Endodermal cell (in vitro differentiated cells): ENCODE measurements at regions not wholly inside any gene's neighbourhood (a gene's known extent, or its start where the extent isn't known, plus 50 kb on each side); places are given as distances from the start of the nearest gene placed in this dataset.

Experiments
- DNase-seq: peaks from one replicate; pipeline ENCODE4 v3.0.0-alpha.2; 2017
- H3K27ac ChIP-seq: 2 replicates; pipeline ENCODE4 v1.5.1; 2013; ENCODE audit warnings: mild to moderate bottlenecking, low read depth, low read length, moderate library complexity
- H3K27me3 ChIP-seq: 2 replicates; pipeline ENCODE4 v1.6.1; 2013; ENCODE audit warnings: mild to moderate bottlenecking, low read length, moderate library complexity; ENCODE audit not compliant: insufficient read depth, control insufficient read depth, poor library complexity, severe bottlenecking
- H3K36me3 ChIP-seq: 2 replicates; pipeline ENCODE4 v1.7.0; 2013; ENCODE audit warnings: mild to moderate bottlenecking, low read length, moderate library complexity; ENCODE audit not compliant: control insufficient read depth, insufficient read depth
- H3K4me1 ChIP-seq: one replicate; pipeline ENCODE4 v1.7.0; 2013; ENCODE audit warnings: low read length; ENCODE audit not compliant: control insufficient read depth, insufficient read depth
- H3K4me3 ChIP-seq: 2 replicates; pipeline ENCODE4 v1.5.1; 2013; ENCODE audit warnings: mild to moderate bottlenecking, low read length, moderate library complexity
- H3K9ac ChIP-seq: 2 replicates; pipeline ENCODE4 v1.6.1; 2013; ENCODE audit warnings: mild to moderate bottlenecking, low read length, moderate library complexity; ENCODE audit not compliant: poor library complexity, severe bottlenecking; ENCODE audit errors: extremely low read depth
- H3K9me3 ChIP-seq: 2 replicates; pipeline ENCODE4 v1.6.1; 2013; ENCODE audit warnings: mild to moderate bottlenecking, low read length, moderate library complexity; ENCODE audit not compliant: control insufficient read depth
- H3K27ac Mint-ChIP-seq: 2 replicates; pipeline ENCODE4 v1.8.0; 2020; ENCODE audit warnings: mixed read lengths
- H3K27me3 Mint-ChIP-seq: 2 replicates; pipeline ENCODE4 v1.8.0; 2021; ENCODE audit warnings: mild to moderate bottlenecking, mixed read lengths; ENCODE audit not compliant: insufficient read depth
- H3K36me3 Mint-ChIP-seq: 2 replicates; pipeline ENCODE4 v1.8.0; 2020; ENCODE audit warnings: low read depth, mixed read lengths
- H3K4me1 Mint-ChIP-seq: 2 replicates; pipeline ENCODE4 v1.8.0; 2020; ENCODE audit warnings: mixed read lengths
- H3K4me3 Mint-ChIP-seq: 2 replicates; pipeline ENCODE4 v1.8.0; 2020; ENCODE audit warnings: mild to moderate bottlenecking, moderate library complexity, mixed read lengths
- H3K9me3 Mint-ChIP-seq: 2 replicates; pipeline ENCODE4 v1.8.0; 2020; ENCODE audit warnings: mild to moderate bottlenecking, mixed read lengths
- WGBS, 2 experiments: methylation state at CpG; one replicate each; pipeline versions ENCODE4 v1.1.5 to v1.1.7; 2013; ENCODE audit warnings: missing lambda C conversion rate in 2 of 2, mixed read lengths in 1 of 2; ENCODE audit not compliant: insufficient coverage in 1 of 2, insufficient read length in 1 of 2; 5-methylcytosine and 5-hydroxymethylcytosine counted together
- TF ChIP-seq, protein P1 (sequence below): fragments of 200-600 bp; sonication (generic); conservative IDR thresholded peaks from 2 replicates; pipeline ENCODE4 v1.5.0; 2021; ENCODE audit warnings: antibody characterized with exemption, mild to moderate bottlenecking

DNA sequence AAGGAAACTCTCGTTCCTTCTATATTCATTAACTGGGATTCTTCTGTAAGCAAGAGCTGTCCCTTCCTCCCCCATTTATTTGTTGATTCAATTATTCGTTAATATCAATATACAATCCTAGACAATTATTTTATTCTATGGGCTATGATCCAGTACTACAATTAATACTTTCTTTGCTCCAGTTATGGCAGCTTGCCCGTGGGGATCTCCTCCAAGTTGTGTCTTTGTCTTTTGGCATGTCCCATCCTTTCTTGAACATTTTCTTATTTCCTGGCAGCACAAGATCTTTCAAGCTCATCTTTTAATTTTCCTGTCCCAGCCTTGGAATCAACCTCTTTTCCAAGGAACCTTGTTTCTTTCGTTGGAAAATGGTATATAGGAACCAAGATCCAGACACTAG is 249.3 kb downstream of the GAS1 start:
- no peaks in the 10 kb centered on the region for H3K4me1 ChIP-seq
- H3K36me3 Mint-ChIP-seq, result no peaks in the 10 kb centered on the region
- no peak overlapping the region for H3K9ac ChIP-seq
- H3K36me3 ChIP-seq, result no peaks in the 10 kb centered on the region
- no peak for DNase-seq
- no peaks in the 10 kb centered on the region for H3K9me3 Mint-ChIP-seq
- WGBS, 2 experiments, result 96 to 98% methylated on average over 4 of the region's 4 CpGs
- no peak overlapping the region for H3K4me3 ChIP-seq
- no peak overlapping the region for H3K27ac ChIP-seq
- no peaks in the 10 kb centered on the region for H3K4me1 Mint-ChIP-seq
- no peaks in the 10 kb centered on the region for H3K27me3 Mint-ChIP-seq
- H3K27ac Mint-ChIP-seq, result no peak overlapping the region
- no peaks in the 10 kb centered on the region for H3K9me3 ChIP-seq
- no peaks in the 10 kb centered on the region for H3K27me3 ChIP-seq
- TF ChIP-seq, protein P1, sequence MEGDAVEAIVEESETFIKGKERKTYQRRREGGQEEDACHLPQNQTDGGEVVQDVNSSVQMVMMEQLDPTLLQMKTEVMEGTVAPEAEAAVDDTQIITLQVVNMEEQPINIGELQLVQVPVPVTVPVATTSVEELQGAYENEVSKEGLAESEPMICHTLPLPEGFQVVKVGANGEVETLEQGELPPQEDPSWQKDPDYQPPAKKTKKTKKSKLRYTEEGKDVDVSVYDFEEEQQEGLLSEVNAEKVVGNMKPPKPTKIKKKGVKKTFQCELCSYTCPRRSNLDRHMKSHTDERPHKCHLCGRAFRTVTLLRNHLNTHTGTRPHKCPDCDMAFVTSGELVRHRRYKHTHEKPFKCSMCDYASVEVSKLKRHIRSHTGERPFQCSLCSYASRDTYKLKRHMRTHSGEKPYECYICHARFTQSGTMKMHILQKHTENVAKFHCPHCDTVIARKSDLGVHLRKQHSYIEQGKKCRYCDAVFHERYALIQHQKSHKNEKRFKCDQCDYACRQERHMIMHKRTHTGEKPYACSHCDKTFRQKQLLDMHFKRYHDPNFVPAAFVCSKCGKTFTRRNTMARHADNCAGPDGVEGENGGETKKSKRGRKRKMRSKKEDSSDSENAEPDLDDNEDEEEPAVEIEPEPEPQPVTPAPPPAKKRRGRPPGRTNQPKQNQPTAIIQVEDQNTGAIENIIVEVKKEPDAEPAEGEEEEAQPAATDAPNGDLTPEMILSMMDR, result no peak
- H3K4me3 Mint-ChIP-seq, result no peak overlapping the region

DNA sequence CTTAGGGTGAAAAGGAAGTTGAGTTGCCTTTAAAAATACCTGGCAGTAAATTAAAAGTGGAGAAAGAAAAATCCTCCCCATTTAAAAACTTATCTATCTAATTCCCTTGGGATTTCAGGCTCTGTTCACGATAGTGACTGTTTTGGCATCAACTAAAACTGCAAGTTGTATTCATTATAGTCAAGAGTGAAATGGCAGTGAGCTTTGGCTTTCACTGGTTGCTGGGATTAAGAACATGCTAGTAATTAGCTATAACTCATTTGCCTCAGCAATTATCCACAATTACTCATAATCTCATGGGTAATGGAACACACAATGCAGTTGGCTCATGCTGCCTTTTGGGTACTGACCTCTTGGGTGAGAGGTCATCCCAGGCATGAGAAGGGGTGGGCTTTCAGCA is 250.1 kb downstream of the GAS1 start:
- no peak for DNase-seq
- Mint-ChIP-seq H3K4me1 (no peaks in the 10 kb centered on the region), H3K36me3 (no peaks in the 10 kb centered on the region), H3K4me3 (no peak overlapping the region), H3K9me3 (no peaks in the 10 kb centered on the region), H3K27ac (no peak overlapping the region), H3K27me3 (no peaks in the 10 kb centered on the region)
- Histone ChIP-seq H3K27me3 (no peaks in the 10 kb centered on the region), H3K27ac (no peak overlapping the region), H3K9me3 (no peaks in the 10 kb centered on the region), H3K9ac (no peak overlapping the region), H3K4me1 (no peaks in the 10 kb centered on the region), H3K4me3 (no peak overlapping the region), H3K36me3 (no peaks in the 10 kb centered on the region)
- TF ChIP-seq, protein P1, result no peak
- 85% methylated on average over 1 of the region's 1 CpG; no CpG with 5 or more reads in 1 of the 2 experiments for WGBS, 2 experiments

DNA sequence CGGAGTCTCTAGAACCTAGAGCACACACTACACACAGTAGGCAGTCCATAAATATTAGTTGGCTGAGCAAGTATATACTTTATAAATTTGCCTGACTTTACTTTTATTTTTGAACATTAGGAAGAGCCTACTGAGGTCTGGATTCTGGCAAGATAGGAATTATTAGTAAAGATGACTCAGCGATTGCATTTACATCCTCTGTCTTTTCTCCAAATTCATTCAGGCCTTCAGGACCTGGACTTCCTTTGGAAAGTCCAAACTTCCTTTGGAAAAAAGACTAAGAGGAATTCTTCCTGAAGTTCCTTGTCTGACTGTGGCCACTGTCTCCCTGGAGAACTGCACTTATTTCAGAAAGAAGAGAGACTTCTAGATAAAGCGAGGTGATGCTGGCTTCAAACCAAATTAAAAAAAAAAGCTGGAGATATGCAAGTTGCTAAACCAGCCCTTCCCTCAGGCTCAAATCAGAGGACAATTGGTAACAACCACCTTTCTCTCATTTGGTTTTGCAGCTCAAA is 251.3 kb downstream of the GAS1 start:
- no peak overlapping the region for H3K4me3 ChIP-seq
- H3K36me3 ChIP-seq, result no peaks in the 10 kb centered on the region
- H3K27ac Mint-ChIP-seq, result no peak overlapping the region
- H3K27me3 Mint-ChIP-seq, result no peaks in the 10 kb centered on the region
- no peak overlapping the region for H3K4me3 Mint-ChIP-seq
- no peaks in the 10 kb centered on the region for H3K4me1 Mint-ChIP-seq
- 83 to 93% methylated on average over 2 to 3 of the region's 3 CpGs for WGBS, 2 experiments
- no peaks in the 10 kb centered on the region for H3K36me3 Mint-ChIP-seq
- no peaks in the 10 kb centered on the region for H3K9me3 Mint-ChIP-seq
- H3K27me3 ChIP-seq, result no peaks in the 10 kb centered on the region
- TF ChIP-seq, protein P1, result no peak
- DNase-seq, result no peak
- H3K9me3 ChIP-seq, result no peaks in the 10 kb centered on the region
- H3K27ac ChIP-seq, result no peak overlapping the region
- H3K4me1 ChIP-seq, result no peaks in the 10 kb centered on the region
- no peak overlapping the region for H3K9ac ChIP-seq
